Stomach (tissue), 8 donors: ENCODE measurements at regions not wholly inside any gene's neighbourhood (a gene's known extent, or its start where the extent isn't known, plus 50 kb on each side); places are given as distances from the start of the nearest gene placed in this dataset.
"Not testable (repeated sequence)": the region's sequence is repeated elsewhere in the genome, so short reads cannot be mapped to it uniquely, and the experiment has no call there.

Experiments
- DNase-seq, 2 donors: peaks; one replicate each; pipeline versions ENCODE4 v3.0.0 to v3.0.0-alpha.2; 2013 to 2019
- H3K27ac ChIP-seq, 5 donors: fragments of 200-600 bp in 4 of 5; sonication (generic) in 4 of 5; one replicate each; pipeline ENCODE4 v1.5.1; 2013 to 2019; ENCODE audit warnings: mild to moderate bottlenecking in 1 of 5, moderate library complexity in 1 of 5
- H3K27me3 ChIP-seq, 3 donors: fragments of 200-600 bp; sonication (generic); one replicate each; pipeline ENCODE4 v1.5.1; 2017 to 2019; ENCODE audit warnings: mixed run types in 1 of 3
- H3K36me3 ChIP-seq, 4 donors: fragments of 200-600 bp; sonication (generic); 1 replicate in 3 of 4; 2 replicates in 1 of 4; pipeline ENCODE4 v1.5.1; 2016 to 2019
- H3K4me1 ChIP-seq, 4 donors: fragments of 200-600 bp; sonication (generic); one replicate each; pipeline ENCODE4 v1.5.1; 2016 to 2019
- H3K4me3 ChIP-seq, 4 donors: fragments of 200-600 bp; sonication (generic) in 3 of 4; one replicate each; pipeline ENCODE4 v1.5.1; 2016 to 2019; ENCODE audit warnings: mild to moderate bottlenecking in 1 of 4
- H3K9me3 ChIP-seq, 4 donors: fragments of 200-600 bp; sonication (generic); one replicate each; pipeline ENCODE4 v1.5.1; 2016 to 2019
- EP300 ChIP-seq: sonication (generic); formaldehyde crosslinking; IDR thresholded peaks from one replicate; pipeline ENCODE4 v1.6.1; 2017; ENCODE audit warnings: antibody characterized with exemption
- POLR2A ChIP-seq, 4 donors: fragments of 450-650 bp; IDR thresholded peaks; one replicate each; pipeline ENCODE4 v1.6.1; 2016; ENCODE audit warnings: antibody characterized with exemption in 4 of 4, control low read depth in 2 of 4, mild to moderate bottlenecking in 1 of 4, moderate library complexity in 1 of 4
- POLR2AphosphoS5 ChIP-seq, 3 donors: sonication (generic); formaldehyde crosslinking; IDR thresholded peaks; one replicate each; pipeline ENCODE4 v1.6.1; 2016; ENCODE audit warnings: antibody characterized with exemption in 3 of 3
- WGBS, 5 donors: extraction: QIAGEN DNeasy Blood & Tissue Kit in 3 of 5; methylation state at CpG; one replicate each; pipeline versions ENCODE4 v1.1.5 to v1.1.7; 2013 to 2018; 5-methylcytosine and 5-hydroxymethylcytosine counted together
- intact Hi-C: fragments of 100-400 bp; cut with DNase I; formaldehyde crosslinking; loops from one replicate; pipeline ENCODE4 v1.15.1; 2023; ENCODE audit warnings: low total_unique reads
- TF ChIP-seq, protein P1 (sequence below), 7 experiments: fragments of 450-650 bp in 4 of 7; fragments of 200-600 bp in 3 of 7; sonication (generic) in 3 of 7; IDR thresholded peaks; one replicate each; pipeline ENCODE4 v1.5.1; 2016 to 2019; ENCODE audit warnings: antibody characterized with exemption in 7 of 7, control low read depth in 2 of 7, mild to moderate bottlenecking in 1 of 7
- donor health status: healthy with polysubstance abuse.
- donor health status: Bipolar disorder and iron deficiency.
- donor health status: healthy.

DNA sequence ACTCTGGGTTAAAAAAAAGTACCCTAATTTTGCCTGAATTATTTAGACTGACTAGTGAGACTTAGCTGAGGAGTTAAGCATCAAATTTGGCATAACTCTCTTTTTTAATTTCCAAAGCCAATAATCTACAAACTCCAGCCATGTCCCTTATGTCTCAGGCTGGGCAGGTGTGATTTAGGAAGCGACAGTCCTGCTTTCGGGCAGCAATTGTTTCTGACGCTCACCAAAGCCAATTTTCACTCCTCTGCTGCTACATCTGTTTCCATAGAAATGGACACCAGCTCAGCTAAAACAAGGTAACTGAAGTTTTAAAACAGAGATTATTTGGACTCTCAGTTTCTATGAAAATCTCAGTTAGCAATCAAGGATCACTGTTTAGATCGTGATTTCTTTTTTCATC is 338.7 kb downstream of the ABCC12 start:
- no peaks in the 10 kb centered on the region for H3K36me3 ChIP-seq
- peaks cover 0 to 35% (median 19%) of the 10 kb centered on the region in 4 donors for H3K9me3 ChIP-seq
- no peak for DNase-seq
- TF ChIP-seq EP300 (no peak), POLR2AphosphoS5 (IDR thresholded peaks at IDR 0.05) (no peak), POLR2A (IDR thresholded peaks at IDR 0.05) (no peak)
- TF ChIP-seq, protein P1, sequence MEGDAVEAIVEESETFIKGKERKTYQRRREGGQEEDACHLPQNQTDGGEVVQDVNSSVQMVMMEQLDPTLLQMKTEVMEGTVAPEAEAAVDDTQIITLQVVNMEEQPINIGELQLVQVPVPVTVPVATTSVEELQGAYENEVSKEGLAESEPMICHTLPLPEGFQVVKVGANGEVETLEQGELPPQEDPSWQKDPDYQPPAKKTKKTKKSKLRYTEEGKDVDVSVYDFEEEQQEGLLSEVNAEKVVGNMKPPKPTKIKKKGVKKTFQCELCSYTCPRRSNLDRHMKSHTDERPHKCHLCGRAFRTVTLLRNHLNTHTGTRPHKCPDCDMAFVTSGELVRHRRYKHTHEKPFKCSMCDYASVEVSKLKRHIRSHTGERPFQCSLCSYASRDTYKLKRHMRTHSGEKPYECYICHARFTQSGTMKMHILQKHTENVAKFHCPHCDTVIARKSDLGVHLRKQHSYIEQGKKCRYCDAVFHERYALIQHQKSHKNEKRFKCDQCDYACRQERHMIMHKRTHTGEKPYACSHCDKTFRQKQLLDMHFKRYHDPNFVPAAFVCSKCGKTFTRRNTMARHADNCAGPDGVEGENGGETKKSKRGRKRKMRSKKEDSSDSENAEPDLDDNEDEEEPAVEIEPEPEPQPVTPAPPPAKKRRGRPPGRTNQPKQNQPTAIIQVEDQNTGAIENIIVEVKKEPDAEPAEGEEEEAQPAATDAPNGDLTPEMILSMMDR (IDR thresholded peaks at IDR 0.05), result no peak
- WGBS, 5 donors, result 71 to 82% (median 78%) methylated on average over 4 of the region's 4 CpGs
- no peaks in the 10 kb centered on the region for H3K4me1 ChIP-seq
- intact Hi-C loops, result no loop called here
- H3K27me3 ChIP-seq, result no peaks in the 10 kb centered on the region
- no peak overlapping the region for H3K4me3 ChIP-seq
- H3K27ac ChIP-seq, result no peak overlapping the region

DNA sequence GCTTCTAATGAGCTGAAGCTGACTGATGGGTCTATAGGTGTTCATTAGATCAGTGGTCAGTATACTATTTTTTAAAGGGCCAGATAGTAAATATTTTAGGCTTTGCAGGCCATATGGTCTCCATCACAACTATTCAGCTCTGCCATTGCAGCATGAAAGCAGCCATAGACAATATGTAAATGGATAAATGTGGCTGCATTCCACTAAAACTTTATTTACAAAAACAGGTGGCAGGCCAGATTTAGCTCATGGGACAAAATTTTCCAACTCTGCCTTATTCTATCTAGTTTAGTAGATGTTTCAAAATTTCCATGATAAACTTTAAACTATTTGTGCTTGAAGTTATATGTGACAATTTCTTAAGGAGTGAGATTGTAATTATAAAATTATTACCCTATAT is 339.3 kb downstream of the ABCC12 start:
- Histone ChIP-seq H3K9me3 (peaks cover 0 to 38% (median 20%) of the 10 kb centered on the region in 4 donors), H3K27me3 (no peaks in the 10 kb centered on the region), H3K36me3 (no peaks in the 10 kb centered on the region), H3K27ac (no peak overlapping the region), H3K4me3 (no peak overlapping the region), H3K4me1 (no peaks in the 10 kb centered on the region)
- DNase-seq, result no peak
- TF ChIP-seq EP300 (no peak), POLR2A (IDR thresholded peaks at IDR 0.05) (no peak), POLR2AphosphoS5 (IDR thresholded peaks at IDR 0.05) (no peak)
- TF ChIP-seq, protein P1 (IDR thresholded peaks at IDR 0.05), result no peak
- intact Hi-C loops, result no loop called here

DNA sequence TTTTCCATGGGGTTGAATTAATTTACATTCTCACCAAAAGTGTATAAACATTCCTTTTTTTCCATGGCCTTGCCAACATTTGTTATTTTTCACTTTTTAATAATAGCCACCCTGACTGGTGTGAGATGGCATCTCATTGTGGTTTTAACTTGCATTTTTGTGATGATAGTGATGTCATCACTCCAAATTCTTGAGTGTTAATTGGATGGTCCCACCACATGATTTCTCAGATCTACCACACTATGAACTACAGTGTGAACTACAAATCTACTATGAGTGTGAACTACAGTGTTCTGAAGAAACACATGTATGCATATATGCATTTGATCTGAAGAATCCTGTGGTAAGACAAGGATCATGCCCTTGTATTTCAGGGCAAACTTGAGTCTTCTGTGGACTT is 340.1 kb downstream of the ABCC12 start:
- H3K36me3 ChIP-seq, result no peaks in the 10 kb centered on the region
- peaks cover 0 to 38% (median 20%) of the 10 kb centered on the region in 4 donors for H3K9me3 ChIP-seq
- H3K27ac ChIP-seq, result no peak overlapping the region
- TF ChIP-seq, protein P1 (IDR thresholded peaks at IDR 0.05), result no peak
- no peak for TF ChIP-seq POLR2AphosphoS5 (IDR thresholded peaks at IDR 0.05)
- TF ChIP-seq EP300, result no peak
- TF ChIP-seq POLR2A (IDR thresholded peaks at IDR 0.05), result no peak
- no peak for DNase-seq
- H3K4me1 ChIP-seq, result no peaks in the 10 kb centered on the region
- no peak overlapping the region for H3K4me3 ChIP-seq
- no peaks in the 10 kb centered on the region for H3K27me3 ChIP-seq
- intact Hi-C loops, result no loop called here

DNA sequence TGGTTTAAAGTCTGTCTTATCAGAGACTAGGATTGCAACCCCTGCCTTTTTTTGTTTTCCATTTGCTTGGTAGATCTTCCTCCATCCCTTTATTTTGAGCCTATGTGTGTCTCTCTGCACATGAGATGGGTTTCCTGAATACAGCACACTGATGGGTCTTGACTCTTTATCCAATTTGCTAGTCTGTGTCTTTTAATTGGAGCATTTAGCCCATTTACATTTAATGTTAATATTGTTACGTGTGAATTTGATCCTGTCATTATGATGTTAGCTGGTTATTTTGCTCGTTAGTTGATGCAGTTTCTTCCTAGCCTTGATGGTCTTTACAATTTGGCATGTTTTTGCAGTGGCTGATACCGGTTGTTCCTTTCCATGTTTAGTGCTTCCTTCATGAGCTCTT is 344.0 kb downstream of the ABCC12 start:
- H3K36me3 ChIP-seq, H3K4me1 ChIP-seq, H3K4me3 ChIP-seq, intact Hi-C loops, H3K27ac ChIP-seq, DNase-seq, H3K27me3 ChIP-seq: not testable (repeated sequence)
- H3K9me3 ChIP-seq, result peaks cover 0 to 38% (median 20%) of the 10 kb centered on the region in 4 donors
- 84 to 100% (median 88%) methylated on average over 2 to 3 of the region's 3 CpGs for WGBS, 5 donors

DNA sequence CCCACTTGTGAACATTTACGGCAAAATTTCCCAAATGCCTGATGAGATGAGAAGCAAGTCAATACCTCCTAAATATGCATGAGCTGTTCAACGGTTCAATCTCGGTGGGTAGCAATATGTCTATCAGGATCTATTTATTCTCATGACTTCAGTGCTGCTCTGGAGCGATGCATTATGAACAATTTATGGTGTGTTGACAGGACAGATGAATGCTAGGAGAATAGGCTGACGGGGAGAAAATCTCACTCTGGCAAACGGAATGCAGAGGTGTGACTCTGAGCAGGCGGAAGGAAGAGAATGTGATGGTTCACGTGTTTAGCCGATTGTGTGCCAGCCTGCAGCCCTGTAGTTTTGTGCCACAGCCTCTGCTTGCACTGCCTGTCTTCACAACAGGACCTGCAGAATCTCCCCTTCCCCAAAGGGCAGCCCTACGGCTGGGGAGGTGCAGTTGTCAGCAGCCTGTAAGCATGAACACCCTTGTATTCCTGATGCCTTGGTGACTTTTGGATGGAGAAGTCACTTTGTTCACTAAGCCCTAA is 345.2 kb downstream of the PHKB start:
- H3K9me3 ChIP-seq, result no peaks in the 10 kb centered on the region
- H3K4me3 ChIP-seq, result no peak overlapping the region
- H3K27me3 ChIP-seq, result no peaks in the 10 kb centered on the region
- no peak for TF ChIP-seq POLR2AphosphoS5 (IDR thresholded peaks at IDR 0.05)
- H3K36me3 ChIP-seq, result no peaks in the 10 kb centered on the region
- WGBS, 5 donors, result 85 to 90% (median 88%) methylated on average over 10 of the region's 10 CpGs
- no peaks in the 10 kb centered on the region for H3K4me1 ChIP-seq
- DNase-seq, result no peak
- no peak overlapping the region for H3K27ac ChIP-seq
- intact Hi-C loops, result no loop called here
